HepG2 (cell line): ENCODE measurements at regions not wholly inside any gene's neighbourhood (a gene's known extent, or its start where the extent isn't known, plus 50 kb on each side); places are given as distances from the start of the nearest gene placed in this dataset.

Experiments
- ATAC-seq: fragments of 200-7000 bp; cut with Tn5 transposase; 3 replicates; pipeline ENCODE4 v1.9.1; 2020; ENCODE audit warnings: mild to moderate bottlenecking, moderate library complexity
- BruUV-seq: library from RNA; stranded (reverse); fragments of 400-500 nt; replicated peaks from 2 replicates; lab custom pipeline; 2021; lab: Mats Ljungman, UMichigan
- CTCF ChIA-PET: fragments of 300-600 bp; formaldehyde crosslinking; extraction: SDS; loops from one replicate; lab custom pipeline; 2021; ENCODE audit warnings: low total read pairs, inconsistent platforms, low intra/inter-chr PET ratio; lab: Yijun Ruan, JAX
- POLR2A ChIA-PET: fragments of 350-600 bp; sonication (Branson Sonifier 250); formaldehyde crosslinking; loops from one replicate; lab custom pipeline; 2020; ENCODE audit warnings: antibody characterized with exemption, inconsistent platforms; lab: Yijun Ruan, JAX
- DNase-seq: peaks from one replicate; pipeline ENCODE4 v3.0.0-alpha.2; 2015; ENCODE audit warnings: low spot score
- FAIRE-seq: peaks from 3 replicates; lab custom pipeline; 2011; peaks lifted over from hg19 to GRCh38; lab: Jason Lieb, UNC
- H2AFZ ChIP-seq: one replicate; pipeline ENCODE4 v1.6.1; 2011; ENCODE audit warnings: low read length, inconsistent platforms
- H3K27ac ChIP-seq: fragments of 300-600 bp; 3 replicates; pipeline ENCODE4 v1.8.0; 2011; ENCODE audit warnings: mixed run types, mild to moderate bottlenecking, mixed read lengths, low read length, inconsistent platforms; ENCODE audit not compliant: insufficient read depth; ENCODE audit errors: extremely low read length
- H3K27me3 ChIP-seq, 2 experiments: fragments of 200-600 bp in 1 of 2; 2 replicates in 1 of 2; 3 replicates in 1 of 2; pipeline versions ENCODE4 v1.6.0 to v1.8.0; 2011; ENCODE audit warnings: low read length in 2 of 2, mild to moderate bottlenecking in 2 of 2, moderate library complexity in 2 of 2, inconsistent platforms in 1 of 2; ENCODE audit not compliant: insufficient read depth in 2 of 2, control insufficient read depth in 1 of 2
- H3K36me3 ChIP-seq, 2 experiments: fragments of 200-600 bp in 1 of 2; replicated peaks in 1 of 2; 2 replicates in 1 of 2; 3 replicates in 1 of 2; pipeline versions ENCODE4 v1.5.1 to v1.8.0; 2011; ENCODE audit warnings: low read length in 2 of 2, inconsistent platforms in 1 of 2; ENCODE audit not compliant: insufficient read depth in 2 of 2, control insufficient read depth in 1 of 2
- H3K4me1 ChIP-seq: 2 replicates; pipeline ENCODE4 v1.5.1; 2012; ENCODE audit warnings: low read length, inconsistent platforms; ENCODE audit not compliant: insufficient read depth
- H3K4me2 ChIP-seq: 2 replicates; pipeline ENCODE4 v1.6.0; 2011; ENCODE audit warnings: low read depth, low read length, inconsistent platforms
- H3K4me3 ChIP-seq, 3 experiments: fragments of 200-600 bp in 1 of 3; sonication (generic), shearing (Covaris generic) in 1 of 3; replicated peaks in 1 of 3; 2 replicates each; pipeline ENCODE4 v1.5.1; 2011 to 2016; ENCODE audit warnings: low read length in 3 of 3, inconsistent platforms in 2 of 3, low read depth in 2 of 3, mild to moderate bottlenecking in 2 of 3, control low read depth in 1 of 3, mixed read lengths in 1 of 3; ENCODE audit not compliant: insufficient read depth in 1 of 3
- H3K79me2 ChIP-seq: one replicate; pipeline ENCODE4 v1.6.1; 2011; ENCODE audit warnings: low read length, inconsistent platforms; ENCODE audit not compliant: insufficient read depth
- H3K9ac ChIP-seq: 2 replicates; pipeline ENCODE4 v1.6.0; 2011; ENCODE audit warnings: mild to moderate bottlenecking, low read depth, low read length, inconsistent platforms; ENCODE audit not compliant: insufficient read depth
- H3K9me3 ChIP-seq: 2 replicates; pipeline ENCODE4 v1.5.1; 2012; ENCODE audit warnings: mild to moderate bottlenecking, low read length
- H4K20me1 ChIP-seq: 2 replicates; pipeline ENCODE4 v1.6.0; 2011; ENCODE audit warnings: inconsistent platforms, mild to moderate bottlenecking, low read length, moderate library complexity; ENCODE audit not compliant: insufficient read depth
- ARID4A ChIP-seq: sonication (generic); formaldehyde crosslinking; IDR thresholded peaks from 2 replicates; pipeline ENCODE4 v1.5.0; 2020; ENCODE audit warnings: mild to moderate bottlenecking, missing genetic modification reagents, borderline replicate concordance
- ATF5 ChIP-seq: sonication (generic); formaldehyde crosslinking; IDR thresholded peaks from 2 replicates; pipeline ENCODE4 v1.4.0; 2020; ENCODE audit warnings: mild to moderate bottlenecking, low read depth, missing genetic modification reagents
- FOSL2 ChIP-seq: sonication (generic); formaldehyde crosslinking; IDR thresholded peaks from 2 replicates; pipeline ENCODE4 v1.4.0; 2020; ENCODE audit warnings: missing genetic modification reagents
- GPN1 ChIP-seq: sonication (generic); formaldehyde crosslinking; IDR thresholded peaks from 2 replicates; pipeline ENCODE4 v1.5.1; 2020; ENCODE audit warnings: missing genetic modification reagents, borderline replicate concordance
- HES4 ChIP-seq: sonication (generic); formaldehyde crosslinking; IDR thresholded peaks from 2 replicates; pipeline ENCODE4 v1.9.0; 2021; ENCODE audit warnings: mild to moderate bottlenecking, missing genetic modification reagents, borderline replicate concordance
- PBX3 ChIP-seq: sonication (generic); formaldehyde crosslinking; IDR thresholded peaks from 2 replicates; pipeline ENCODE4 v1.8.1; 2023; ENCODE audit warnings: missing genetic modification reagents, inconsistent platforms, borderline replicate concordance
- RORA ChIP-seq: sonication (generic); formaldehyde crosslinking; IDR thresholded peaks from 2 replicates; pipeline ENCODE4 v1.5.0; 2020; ENCODE audit warnings: mild to moderate bottlenecking, missing genetic modification reagents, moderate library complexity
- WIZ ChIP-seq: sonication (generic); formaldehyde crosslinking; IDR thresholded peaks from 2 replicates; pipeline ENCODE4 v1.5.1; 2020; ENCODE audit warnings: mild to moderate bottlenecking, missing genetic modification reagents
- ZNF143 ChIP-seq: sonication (generic); formaldehyde crosslinking; IDR thresholded peaks from 2 replicates; pipeline ENCODE4 v1.4.0; 2020; ENCODE audit warnings: missing genetic modification reagents
- ZNF558 ChIP-seq: sonication (generic); formaldehyde crosslinking; IDR thresholded peaks from 2 replicates; pipeline ENCODE4 v1.9.0; 2022; ENCODE audit warnings: mild to moderate bottlenecking, missing genetic modification reagents, borderline replicate concordance
- WGBS: methylation state at CpG from one replicate; pipeline ENCODE4 v1.1.6; 2017; ENCODE audit warnings: low lambda C conversion rate; 5-methylcytosine and 5-hydroxymethylcytosine counted together
- in situ Hi-C: cut with HindIII; loops from 2 replicates; pipeline ENCODE4 v1.10.0; 2017; ENCODE audit warnings: low pct_unique_long_range_greater_than_20kb; ENCODE audit not compliant: extremely low pct_ligation_motif_present
- intact Hi-C: fragments of 100-400 bp; cut with micrococcal nuclease; formaldehyde crosslinking; loops from one replicate; pipeline ENCODE4 v1.10.0; 2022; ENCODE audit not compliant: unreplicated experiment
- TF ChIP-seq, protein P1 (sequence below): sonication (generic); formaldehyde crosslinking; conservative IDR thresholded peaks from 2 replicates; pipeline ENCODE4 v1.8.0; 2022; ENCODE audit warnings: mild to moderate bottlenecking, moderate library complexity, missing genetic modification reagents
- TF ChIP-seq, protein P2 (sequence below): sonication (generic); formaldehyde crosslinking; IDR thresholded peaks from 2 replicates; pipeline ENCODE4 v1.5.1; 2020; ENCODE audit warnings: missing genetic modification reagents, mild to moderate bottlenecking, borderline replicate concordance

DNA sequence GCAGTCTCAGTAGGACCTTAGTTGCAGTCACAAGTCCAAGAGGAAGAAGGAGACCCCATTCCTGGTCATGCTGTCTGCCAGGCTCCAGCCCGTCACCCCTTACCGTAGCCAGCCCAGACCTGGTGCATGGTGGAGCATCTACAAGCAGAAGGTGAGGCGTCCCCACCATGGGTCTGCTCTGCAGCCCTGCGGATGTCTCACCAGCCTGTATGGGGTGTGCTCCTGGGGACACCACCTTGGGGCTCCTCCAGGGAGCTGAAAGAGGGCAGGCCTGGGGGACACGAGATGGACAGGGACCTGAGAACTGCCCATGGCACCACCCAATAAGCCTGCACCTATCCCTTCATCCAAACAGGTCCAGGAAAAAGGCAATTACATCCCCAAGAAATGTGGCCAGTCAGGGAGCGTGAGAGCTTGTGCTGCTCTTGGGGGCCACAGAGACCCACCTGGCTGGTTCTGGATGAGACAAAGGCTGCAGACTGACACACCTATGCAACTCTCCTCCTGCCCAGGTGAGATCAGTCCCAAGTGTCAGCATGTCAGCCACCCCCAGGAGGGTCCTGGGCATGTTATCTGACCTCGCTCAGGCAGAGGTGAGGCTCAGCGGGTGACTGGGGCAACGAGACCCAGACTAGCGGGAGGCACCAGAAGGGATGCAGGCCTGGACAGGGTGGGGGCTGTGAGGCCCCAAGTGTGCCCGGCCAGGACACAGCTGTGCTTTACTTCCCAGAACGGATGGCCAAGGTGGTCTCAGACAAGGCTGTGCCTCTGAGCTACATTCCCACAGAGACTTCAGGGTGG lies 84.5 kb upstream of the RET start:
- Histone ChIP-seq H4K20me1 (no peaks in the 10 kb centered on the region), H3K36me3 (no peaks in the 10 kb centered on the region), H3K9ac (no peak overlapping the region), H3K9me3 (no peaks in the 10 kb centered on the region), H3K4me3 (no peak overlapping the region), H3K79me2 (no peaks in the 10 kb centered on the region), H3K4me1 (no peaks in the 10 kb centered on the region), H2AFZ (no peak overlapping the region), H3K27me3 (peaks cover 9 to 17% of the 10 kb centered on the region in 2 experiments; a peak in 3 of 5 replicates), H3K4me2 (no peak overlapping the region), H3K27ac (no peak overlapping the region)
- intact Hi-C loops (no loop called here), in situ Hi-C loops (no loop called here)
- POLR2A ChIA-PET: no interaction called here
- no peak for FAIRE-seq
- no peak for TF ChIP-seq ZNF143 (CRISPR knock-in tag)
- no peak for TF ChIP-seq PBX3 (CRISPR knock-in tag)
- TF ChIP-seq GPN1: no peak
- TF ChIP-seq FOSL2 (CRISPR knock-in tag): no peak
- TF ChIP-seq, protein P1, sequence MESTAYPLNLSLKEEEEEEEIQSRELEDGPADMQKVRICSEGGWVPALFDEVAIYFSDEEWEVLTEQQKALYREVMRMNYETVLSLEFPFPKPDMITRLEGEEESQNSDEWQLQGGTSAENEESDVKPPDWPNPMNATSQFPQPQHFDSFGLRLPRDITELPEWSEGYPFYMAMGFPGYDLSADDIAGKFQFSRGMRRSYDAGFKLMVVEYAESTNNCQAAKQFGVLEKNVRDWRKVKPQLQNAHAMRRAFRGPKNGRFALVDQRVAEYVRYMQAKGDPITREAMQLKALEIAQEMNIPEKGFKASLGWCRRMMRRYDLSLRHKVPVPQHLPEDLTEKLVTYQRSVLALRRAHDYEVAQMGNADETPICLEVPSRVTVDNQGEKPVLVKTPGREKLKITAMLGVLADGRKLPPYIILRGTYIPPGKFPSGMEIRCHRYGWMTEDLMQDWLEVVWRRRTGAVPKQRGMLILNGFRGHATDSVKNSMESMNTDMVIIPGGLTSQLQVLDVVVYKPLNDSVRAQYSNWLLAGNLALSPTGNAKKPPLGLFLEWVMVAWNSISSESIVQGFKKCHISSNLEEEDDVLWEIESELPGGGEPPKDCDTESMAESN (CRISPR knock-in tag): no peak
- TF ChIP-seq ARID4A (CRISPR knock-in tag): no peak
- TF ChIP-seq ATF5 (CRISPR knock-in tag): no peak
- no peak for TF ChIP-seq RORA
- TF ChIP-seq, protein P2, sequence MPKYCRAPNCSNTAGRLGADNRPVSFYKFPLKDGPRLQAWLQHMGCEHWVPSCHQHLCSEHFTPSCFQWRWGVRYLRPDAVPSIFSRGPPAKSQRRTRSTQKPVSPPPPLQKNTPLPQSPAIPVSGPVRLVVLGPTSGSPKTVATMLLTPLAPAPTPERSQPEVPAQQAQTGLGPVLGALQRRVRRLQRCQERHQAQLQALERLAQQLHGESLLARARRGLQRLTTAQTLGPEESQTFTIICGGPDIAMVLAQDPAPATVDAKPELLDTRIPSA (CRISPR knock-in tag): no peak
- TF ChIP-seq ZNF558: no peak
- TF ChIP-seq HES4 (CRISPR knock-in tag): no peak
- no peak for TF ChIP-seq WIZ
- 9% methylated on average over 3 of the region's 12 CpGs for WGBS
- no peak for DNase-seq
- no peak for ATAC-seq
- CTCF ChIA-PET: no interaction called here
- BruUV-seq: no TSS peak
